GM12875 (cell line): ENCODE measurements at regions not wholly inside any gene's neighbourhood (a gene's known extent, or its start where the extent isn't known, plus 50 kb on each side); places are given as distances from the start of the nearest gene placed in this dataset.

Source experiments
- H3K4me3 ChIP-seq: one replicate; pipeline ENCODE4 v1.5.1; 2011; ENCODE audit warnings: low read depth, low read length, control low read depth
- TF ChIP-seq, protein P1 (sequence below): IDR thresholded peaks from 2 replicates; pipeline ENCODE4 v1.5.1; 2011; ENCODE audit warnings: low read depth, mild to moderate bottlenecking, control low read depth, inconsistent platforms, low read length, moderate library complexity, borderline replicate concordance; ENCODE audit not compliant: insufficient read depth

- H3K4me3 ChIP-seq = no peak overlapping the region
- TF ChIP-seq, protein P1, sequence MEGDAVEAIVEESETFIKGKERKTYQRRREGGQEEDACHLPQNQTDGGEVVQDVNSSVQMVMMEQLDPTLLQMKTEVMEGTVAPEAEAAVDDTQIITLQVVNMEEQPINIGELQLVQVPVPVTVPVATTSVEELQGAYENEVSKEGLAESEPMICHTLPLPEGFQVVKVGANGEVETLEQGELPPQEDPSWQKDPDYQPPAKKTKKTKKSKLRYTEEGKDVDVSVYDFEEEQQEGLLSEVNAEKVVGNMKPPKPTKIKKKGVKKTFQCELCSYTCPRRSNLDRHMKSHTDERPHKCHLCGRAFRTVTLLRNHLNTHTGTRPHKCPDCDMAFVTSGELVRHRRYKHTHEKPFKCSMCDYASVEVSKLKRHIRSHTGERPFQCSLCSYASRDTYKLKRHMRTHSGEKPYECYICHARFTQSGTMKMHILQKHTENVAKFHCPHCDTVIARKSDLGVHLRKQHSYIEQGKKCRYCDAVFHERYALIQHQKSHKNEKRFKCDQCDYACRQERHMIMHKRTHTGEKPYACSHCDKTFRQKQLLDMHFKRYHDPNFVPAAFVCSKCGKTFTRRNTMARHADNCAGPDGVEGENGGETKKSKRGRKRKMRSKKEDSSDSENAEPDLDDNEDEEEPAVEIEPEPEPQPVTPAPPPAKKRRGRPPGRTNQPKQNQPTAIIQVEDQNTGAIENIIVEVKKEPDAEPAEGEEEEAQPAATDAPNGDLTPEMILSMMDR = no peak
Observed at GRCh38 chr6:19587238-19587942, 249.8 kb upstream of the ID4 start.

GRCh38 chr6:19590501-19591131 is 246.6 kb upstream of the ID4 start:
- H3K4me3 ChIP-seq = no peak overlapping the region
- TF ChIP-seq, protein P1 = no peak

- TF ChIP-seq, protein P1 = no peak
- no peak overlapping the region for H3K4me3 ChIP-seq
Observed at GRCh38 chr6:19597809-19598320, 239.3 kb upstream of the ID4 start.

- TF ChIP-seq, protein P1 = no peak
- no peak overlapping the region for H3K4me3 ChIP-seq
Observed at GRCh38 chr6:19599796-19600464, 237.2 kb upstream of the ID4 start.

GRCh38 chr6:19602434-19603013 is 234.6 kb upstream of the ID4 start:
- H3K4me3 ChIP-seq = no peak overlapping the region
- TF ChIP-seq, protein P1 = no peak

- H3K4me3 ChIP-seq = no peak overlapping the region
- TF ChIP-seq, protein P1 = no peak
Observed at GRCh38 chr6:19603721-19604120, 233.4 kb upstream of the ID4 start.
